ENCODE measurements at regions not wholly inside any gene's neighbourhood (a gene's known extent, or its start where the extent isn't known, plus 50 kb on each side); places are given as distances from the start of the nearest gene placed in this dataset.

- no peaks in the 10 kb centered on the region for H3K36me3 ChIP-seq (replicated peaks in 1 of 2; ENCODE audit: insufficient read depth in 1 of 2, low read depth in 2 of 2)
- no peaks in the 10 kb centered on the region for H3K9me3 ChIP-seq
- TF ChIP-seq POLR2A (IDR thresholded peaks at IDR 0.05) (no peak), CTCF (IDR thresholded peaks at IDR 0.05) (no peak)
- ATAC-seq = no peak
- no peaks in the 10 kb centered on the region for H3K27me3 ChIP-seq
- 72 to 74% methylated on average over 2 of the region's 2 CpGs for WGBS, 2 donors
- intact Hi-C loops (cut with DNase I) = no loop called here
- H3K4me3 ChIP-seq = no peak overlapping the region
- H3K4me1 ChIP-seq = peaks cover under 1% of the 10 kb centered on the region
- DNase-seq = no peak
- H3K27ac ChIP-seq = no peak overlapping the region
Observed at GRCh38 chr10:36547965-36548364, 577.4 kb upstream of the ANKRD30A start.

GRCh38 chr10:36542493-36542892 is 582.9 kb upstream of the ANKRD30A start:
- Histone ChIP-seq H3K4me1 (peaks cover 8% of the 10 kb centered on the region), H3K4me3 (no peak overlapping the region), H3K27ac (no peak overlapping the region), H3K9me3 (no peaks in the 10 kb centered on the region), H3K27me3 (no peaks in the 10 kb centered on the region), H3K36me3 (replicated peaks in 1 of 2; ENCODE audit: insufficient read depth in 1 of 2, low read depth in 2 of 2) (no peaks in the 10 kb centered on the region)
- intact Hi-C loops (cut with DNase I) = no loop called here
- ATAC-seq = peak; percentile 71
- 17 to 25% methylated on average over 4 of the region's 4 CpGs for WGBS, 2 donors
- TF ChIP-seq CTCF (IDR thresholded peaks at IDR 0.05) (no peak), POLR2A (IDR thresholded peaks at IDR 0.05) (no peak)
- no peak for DNase-seq

- no peaks in the 10 kb centered on the region for H3K27me3 ChIP-seq
- intact Hi-C loops (cut with DNase I) = no loop called here
- DNase-seq (no peak), ATAC-seq (no peak)
- no peak for TF ChIP-seq POLR2A (IDR thresholded peaks at IDR 0.05)
- TF ChIP-seq CTCF (IDR thresholded peaks at IDR 0.05) = no peak
- no peak overlapping the region for H3K27ac ChIP-seq
- H3K4me1 ChIP-seq = peaks cover 8% of the 10 kb centered on the region
- H3K4me3 ChIP-seq = no peak overlapping the region
- no peaks in the 10 kb centered on the region for H3K9me3 ChIP-seq
- WGBS, 2 donors = 84 to 91% methylated on average over 3 of the region's 3 CpGs
- H3K36me3 ChIP-seq (replicated peaks in 1 of 2; ENCODE audit: insufficient read depth in 1 of 2, low read depth in 2 of 2) = no peaks in the 10 kb centered on the region
Observed at GRCh38 chr10:36540611-36541010, 584.8 kb upstream of the ANKRD30A start.

GRCh38 chr10:36538953-36539586 is 586.3 kb upstream of the ANKRD30A start:
- no peak for DNase-seq
- intact Hi-C loops (cut with DNase I) = no loop called here
- TF ChIP-seq CTCF (IDR thresholded peaks at IDR 0.05) (no peak), POLR2A (IDR thresholded peaks at IDR 0.05) (no peak)

GRCh38 chr10:36534471-36535002 is 590.9 kb upstream of the ANKRD30A start:
- ATAC-seq = no peak
- H3K27me3 ChIP-seq = no peaks in the 10 kb centered on the region
- H3K4me1 ChIP-seq = no peaks in the 10 kb centered on the region
- no peak for TF ChIP-seq POLR2A (IDR thresholded peaks at IDR 0.05)
- no peaks in the 10 kb centered on the region for H3K36me3 ChIP-seq (replicated peaks in 1 of 2; ENCODE audit: insufficient read depth in 1 of 2, low read depth in 2 of 2)
- no peak for DNase-seq
- no peak overlapping the region for H3K4me3 ChIP-seq
- 66 to 70% methylated on average over 5 of the region's 5 CpGs for WGBS, 2 donors
- intact Hi-C loops (cut with DNase I) = no loop called here
- H3K27ac ChIP-seq = no peak overlapping the region
- H3K9me3 ChIP-seq = peaks cover 0 to 4% (median 0%) of the 10 kb centered on the region in 3 donors

More at GRCh38 chr10:36538953-36539586, 586.3 kb upstream of the ANKRD30A start:
- Histone ChIP-seq H3K4me3 (no peak overlapping the region), H3K27ac (no peak overlapping the region), H3K27me3 (no peaks in the 10 kb centered on the region), H3K9me3 (no peaks in the 10 kb centered on the region), H3K36me3 (replicated peaks in 1 of 2; ENCODE audit: insufficient read depth in 1 of 2, low read depth in 2 of 2) (no peaks in the 10 kb centered on the region), H3K4me1 (peaks cover 8% of the 10 kb centered on the region)
- WGBS, 2 donors = 27 to 37% methylated on average over 3 of the region's 3 CpGs
- no peak for ATAC-seq
